HCT116 (cell line): ENCODE measurements at regions not wholly inside any gene's neighbourhood (a gene's known extent, or its start where the extent isn't known, plus 50 kb on each side); places are given as distances from the start of the nearest gene placed in this dataset.

Experiments used
- CBX3 ChIP-seq: IDR thresholded peaks from 2 replicates; pipeline ENCODE4 v1.6.1; 2012; ENCODE audit warnings: low read depth
- CEBPB ChIP-seq: IDR thresholded peaks from 2 replicates; pipeline ENCODE4 v1.6.1; 2012; ENCODE audit warnings: low read depth
- EGR1 ChIP-seq: IDR thresholded peaks from 2 replicates; pipeline ENCODE4 v1.6.1; 2012; ENCODE audit warnings: low read depth
- POLR2A ChIP-seq: IDR thresholded peaks from 2 replicates; pipeline ENCODE4 v1.7.0; 2011; ENCODE audit warnings: borderline replicate concordance; ENCODE audit not compliant: insufficient read depth, insufficient read length; ENCODE audit errors: extremely low read depth
- POLR2AphosphoS5 ChIP-seq: IDR thresholded peaks from 2 replicates; pipeline ENCODE4 v1.6.1; 2011; ENCODE audit warnings: mild to moderate bottlenecking, low read depth, low read length, moderate library complexity
- RAD21 ChIP-seq: IDR thresholded peaks from 2 replicates; pipeline ENCODE4 v1.6.1; 2012; ENCODE audit warnings: low read depth, mild to moderate bottlenecking
- SP1 ChIP-seq: IDR thresholded peaks from 2 replicates; pipeline ENCODE4 v1.6.1; 2012; ENCODE audit warnings: low read depth
- SRF ChIP-seq: IDR thresholded peaks from 2 replicates; pipeline ENCODE4 v1.6.1; 2012; ENCODE audit warnings: low read depth
- TCF7L2 ChIP-seq: IDR thresholded peaks from 2 replicates; pipeline ENCODE4 v1.7.0; 2011; ENCODE audit warnings: borderline replicate concordance, inconsistent platforms; ENCODE audit not compliant: insufficient read depth, insufficient read length; ENCODE audit errors: extremely low read depth
- TF ChIP-seq, protein P1 (sequence below): IDR thresholded peaks from 2 replicates; pipeline ENCODE4 v1.6.1; 2012; ENCODE audit warnings: low read depth
- TF ChIP-seq, protein P2 (sequence below), 3 experiments: fragments of 200-600 bp in 1 of 3; sonication (generic) in 1 of 3; IDR thresholded peaks in 2 of 3; conservative IDR thresholded peaks in 1 of 3; 2 replicates each; pipeline ENCODE4 v1.5.1; 2012 to 2017; ENCODE audit warnings: low read depth in 2 of 3, low read length in 2 of 3, antibody characterized with exemption in 1 of 3, borderline replicate concordance in 1 of 3, control low read depth in 1 of 3, mild to moderate bottlenecking in 1 of 3, mixed read lengths in 1 of 3, mixed run types in 1 of 3, moderate library complexity in 1 of 3; ENCODE audit not compliant: insufficient read depth in 1 of 3

DNA sequence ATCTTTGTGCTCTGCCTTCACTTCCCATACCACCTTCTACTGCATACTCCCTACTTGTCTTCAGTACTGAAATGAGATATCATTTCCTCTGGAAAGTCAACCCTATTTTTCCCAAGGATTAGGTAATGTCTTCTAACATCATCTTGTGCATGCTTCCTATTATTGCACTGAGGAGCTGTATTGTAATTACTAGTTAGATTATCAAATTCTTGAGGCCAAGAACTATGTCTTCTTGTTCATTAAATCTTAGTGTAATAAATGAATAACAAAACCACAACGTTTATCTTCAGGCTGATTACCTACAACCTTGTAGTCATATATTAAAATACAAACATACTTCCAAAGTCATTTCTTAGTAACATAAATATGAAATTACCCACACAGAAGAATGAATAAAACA is 87.9 kb upstream of the POU5F2 start (continued):
- TF ChIP-seq, protein P1, sequence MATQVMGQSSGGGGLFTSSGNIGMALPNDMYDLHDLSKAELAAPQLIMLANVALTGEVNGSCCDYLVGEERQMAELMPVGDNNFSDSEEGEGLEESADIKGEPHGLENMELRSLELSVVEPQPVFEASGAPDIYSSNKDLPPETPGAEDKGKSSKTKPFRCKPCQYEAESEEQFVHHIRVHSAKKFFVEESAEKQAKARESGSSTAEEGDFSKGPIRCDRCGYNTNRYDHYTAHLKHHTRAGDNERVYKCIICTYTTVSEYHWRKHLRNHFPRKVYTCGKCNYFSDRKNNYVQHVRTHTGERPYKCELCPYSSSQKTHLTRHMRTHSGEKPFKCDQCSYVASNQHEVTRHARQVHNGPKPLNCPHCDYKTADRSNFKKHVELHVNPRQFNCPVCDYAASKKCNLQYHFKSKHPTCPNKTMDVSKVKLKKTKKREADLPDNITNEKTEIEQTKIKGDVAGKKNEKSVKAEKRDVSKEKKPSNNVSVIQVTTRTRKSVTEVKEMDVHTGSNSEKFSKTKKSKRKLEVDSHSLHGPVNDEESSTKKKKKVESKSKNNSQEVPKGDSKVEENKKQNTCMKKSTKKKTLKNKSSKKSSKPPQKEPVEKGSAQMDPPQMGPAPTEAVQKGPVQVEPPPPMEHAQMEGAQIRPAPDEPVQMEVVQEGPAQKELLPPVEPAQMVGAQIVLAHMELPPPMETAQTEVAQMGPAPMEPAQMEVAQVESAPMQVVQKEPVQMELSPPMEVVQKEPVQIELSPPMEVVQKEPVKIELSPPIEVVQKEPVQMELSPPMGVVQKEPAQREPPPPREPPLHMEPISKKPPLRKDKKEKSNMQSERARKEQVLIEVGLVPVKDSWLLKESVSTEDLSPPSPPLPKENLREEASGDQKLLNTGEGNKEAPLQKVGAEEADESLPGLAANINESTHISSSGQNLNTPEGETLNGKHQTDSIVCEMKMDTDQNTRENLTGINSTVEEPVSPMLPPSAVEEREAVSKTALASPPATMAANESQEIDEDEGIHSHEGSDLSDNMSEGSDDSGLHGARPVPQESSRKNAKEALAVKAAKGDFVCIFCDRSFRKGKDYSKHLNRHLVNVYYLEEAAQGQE: no peak
- TF ChIP-seq EGR1 (no peak), POLR2A (no peak), RAD21 (no peak), TCF7L2 (no peak), CBX3 (no peak), SP1 (no peak), SRF (no peak), CEBPB (no peak), POLR2AphosphoS5 (no peak)
- TF ChIP-seq, protein P2, sequence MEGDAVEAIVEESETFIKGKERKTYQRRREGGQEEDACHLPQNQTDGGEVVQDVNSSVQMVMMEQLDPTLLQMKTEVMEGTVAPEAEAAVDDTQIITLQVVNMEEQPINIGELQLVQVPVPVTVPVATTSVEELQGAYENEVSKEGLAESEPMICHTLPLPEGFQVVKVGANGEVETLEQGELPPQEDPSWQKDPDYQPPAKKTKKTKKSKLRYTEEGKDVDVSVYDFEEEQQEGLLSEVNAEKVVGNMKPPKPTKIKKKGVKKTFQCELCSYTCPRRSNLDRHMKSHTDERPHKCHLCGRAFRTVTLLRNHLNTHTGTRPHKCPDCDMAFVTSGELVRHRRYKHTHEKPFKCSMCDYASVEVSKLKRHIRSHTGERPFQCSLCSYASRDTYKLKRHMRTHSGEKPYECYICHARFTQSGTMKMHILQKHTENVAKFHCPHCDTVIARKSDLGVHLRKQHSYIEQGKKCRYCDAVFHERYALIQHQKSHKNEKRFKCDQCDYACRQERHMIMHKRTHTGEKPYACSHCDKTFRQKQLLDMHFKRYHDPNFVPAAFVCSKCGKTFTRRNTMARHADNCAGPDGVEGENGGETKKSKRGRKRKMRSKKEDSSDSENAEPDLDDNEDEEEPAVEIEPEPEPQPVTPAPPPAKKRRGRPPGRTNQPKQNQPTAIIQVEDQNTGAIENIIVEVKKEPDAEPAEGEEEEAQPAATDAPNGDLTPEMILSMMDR (IDR thresholded peaks at IDR 0.05 in 2 of 3, conservative IDR thresholded peaks at IDR 0.05 in 1 of 3; ENCODE audit: borderline replicate concordance in 1 of 3, insufficient read depth in 1 of 3, low read depth in 2 of 3, low read length in 2 of 3): no peak
